NT2/D1 (cell line): ENCODE measurements at regions not wholly inside any gene's neighbourhood (a gene's known extent, or its start where the extent isn't known, plus 50 kb on each side); places are given as distances from the start of the nearest gene placed in this dataset.

Experiments used
- SUZ12 ChIP-seq: IDR thresholded peaks from 2 replicates; pipeline ENCODE4 v1.6.1; 2011; ENCODE audit not compliant: insufficient read length, insufficient read depth; ENCODE audit errors: extremely low read depth
- YY1 ChIP-seq: IDR thresholded peaks from 2 replicates; pipeline ENCODE4 v1.6.1; 2011; ENCODE audit not compliant: insufficient read length, insufficient read depth
- ZNF274 ChIP-seq: IDR thresholded peaks from 2 replicates; pipeline ENCODE4 v1.6.1; 2011; ENCODE audit warnings: mild to moderate bottlenecking, low read depth, low read length

DNA sequence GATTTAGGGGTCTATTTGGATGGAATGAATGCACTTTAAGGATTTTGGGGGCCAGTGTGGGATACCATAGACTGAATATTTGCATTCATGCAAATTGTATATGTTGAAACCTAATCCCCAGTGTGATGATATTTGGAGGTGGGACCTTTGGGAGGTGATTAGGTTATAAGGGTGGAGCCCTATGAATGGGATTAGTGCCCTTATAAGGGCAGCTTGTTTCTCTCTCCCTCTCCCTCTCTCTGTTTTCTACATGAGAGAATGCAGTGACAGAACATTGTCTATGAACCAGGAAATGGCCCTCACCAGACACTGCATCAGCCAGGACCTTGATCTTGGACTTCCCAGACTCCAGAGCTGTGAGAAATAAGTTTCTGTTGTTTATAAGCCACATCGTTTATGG, 166.1 kb downstream of the MED10 start:
- TF ChIP-seq YY1 (no peak), ZNF274 (no peak), SUZ12 (no peak)
